HG02870 (cell line): ENCODE measurements at regions not wholly inside any gene's neighbourhood (a gene's known extent, or its start where the extent isn't known, plus 50 kb on each side); places are given as distances from the start of the nearest gene placed in this dataset.
"Not testable (repeated sequence)": the region's sequence is repeated elsewhere in the genome, so short reads cannot be mapped to it uniquely, and the experiment has no call there.

ENCODE experiments used
- ATAC-seq: cut with Tn5 transposase; IDR thresholded peaks from one replicate; pipeline ENCODE4 v1.9.1; 2021; ENCODE audit warnings: mild to moderate bottlenecking, moderate library complexity; ENCODE audit not compliant: unreplicated experiment

DNA sequence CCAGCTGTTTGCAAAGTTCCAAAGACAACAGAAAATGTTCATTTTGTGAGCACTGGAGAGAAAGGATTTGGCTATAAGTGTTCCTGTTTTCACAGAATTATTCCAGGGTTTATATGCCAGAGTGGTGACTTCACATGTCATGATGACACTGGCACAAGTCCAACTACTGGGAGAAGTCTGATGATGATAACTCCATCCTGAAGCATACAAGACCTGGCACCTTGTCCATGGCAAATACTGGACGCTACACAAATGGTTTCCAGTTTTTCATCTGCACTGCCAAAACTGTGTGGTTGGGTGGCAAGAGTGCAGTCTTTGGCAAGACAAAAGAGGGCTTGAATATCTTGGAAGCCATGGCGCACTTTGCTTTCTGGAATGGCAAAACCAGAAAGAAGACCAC is 385.0 kb downstream of the CDH11 start:
- no peak for ATAC-seq

DNA sequence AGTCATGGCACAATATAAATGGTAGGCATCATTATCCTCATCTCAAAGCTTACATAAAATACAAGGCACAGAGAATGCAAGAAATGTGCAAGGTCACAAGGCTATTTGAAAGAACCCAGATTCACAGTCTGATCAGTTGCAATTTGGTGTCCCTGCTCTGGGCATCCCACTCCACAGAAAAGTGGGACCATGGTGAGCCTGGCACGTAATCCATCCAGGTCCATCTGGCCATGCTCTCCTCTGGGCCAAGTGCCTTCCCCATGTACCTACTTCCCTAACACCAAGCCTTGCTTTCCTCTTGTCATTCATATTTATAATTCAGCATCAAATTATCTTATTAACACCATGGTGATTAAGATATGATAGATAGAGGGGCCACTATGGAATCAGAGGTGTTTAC is 390.0 kb downstream of the CDH11 start:
- no peak for ATAC-seq

DNA sequence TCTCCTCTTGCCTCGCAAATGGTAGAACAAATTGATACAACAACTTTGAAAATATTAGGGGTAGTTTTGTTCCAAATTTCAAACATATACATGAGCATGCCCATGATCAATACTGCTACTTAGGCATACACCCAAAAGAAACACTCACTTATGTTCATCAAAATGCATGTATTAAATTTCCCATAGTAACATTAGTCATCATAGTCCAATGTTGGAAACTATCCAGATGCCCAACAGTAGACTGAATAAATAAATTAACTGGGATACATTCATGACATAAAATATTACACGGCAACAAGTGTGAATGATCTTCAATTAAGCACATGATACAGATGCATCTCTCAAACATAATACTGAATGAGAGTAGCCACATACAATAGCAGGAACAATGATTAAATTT is 391.6 kb downstream of the CDH11 start:
- ATAC-seq: no peak

DNA sequence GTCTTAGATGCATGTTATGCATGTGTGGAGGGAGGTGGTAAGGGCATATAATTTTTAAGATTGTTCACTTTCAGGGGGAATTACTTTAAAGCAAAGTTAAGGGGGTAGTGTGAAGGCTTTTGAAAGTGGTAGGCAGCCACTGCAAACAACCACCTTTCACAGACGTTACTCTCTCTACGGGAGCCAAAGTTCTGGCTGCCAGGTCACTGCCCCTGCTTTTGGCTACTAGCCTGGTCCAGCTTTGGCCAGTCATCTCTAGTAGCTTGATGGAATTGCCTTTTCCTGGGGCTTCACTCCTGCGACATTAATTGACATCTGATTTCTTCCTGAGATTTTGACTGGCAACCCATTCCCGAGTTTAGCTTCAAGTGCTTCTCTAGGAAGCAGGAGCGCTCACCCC is 397.5 kb downstream of the CDH11 start:
- no peak for ATAC-seq

DNA sequence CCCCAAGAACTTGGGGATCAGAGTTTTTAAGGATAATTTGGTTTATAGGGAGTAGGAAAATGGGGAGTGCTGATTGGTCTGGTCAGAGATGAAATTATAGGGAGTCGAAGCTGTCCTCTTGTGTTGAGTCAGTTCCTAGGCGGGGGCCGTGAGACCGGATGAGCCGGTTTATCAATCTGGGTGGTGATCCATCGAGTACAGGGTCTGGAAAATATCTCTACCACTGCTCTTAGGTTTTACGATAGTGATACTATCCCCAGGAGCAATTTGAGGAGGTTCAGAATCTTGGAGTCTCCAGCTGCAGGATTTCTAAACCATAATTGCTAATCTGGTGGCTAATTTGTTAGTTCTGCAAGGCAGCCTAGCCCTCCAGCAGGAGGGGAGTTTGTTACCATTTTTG is 403.4 kb downstream of the CDH11 start:
- ATAC-seq: no peak

DNA sequence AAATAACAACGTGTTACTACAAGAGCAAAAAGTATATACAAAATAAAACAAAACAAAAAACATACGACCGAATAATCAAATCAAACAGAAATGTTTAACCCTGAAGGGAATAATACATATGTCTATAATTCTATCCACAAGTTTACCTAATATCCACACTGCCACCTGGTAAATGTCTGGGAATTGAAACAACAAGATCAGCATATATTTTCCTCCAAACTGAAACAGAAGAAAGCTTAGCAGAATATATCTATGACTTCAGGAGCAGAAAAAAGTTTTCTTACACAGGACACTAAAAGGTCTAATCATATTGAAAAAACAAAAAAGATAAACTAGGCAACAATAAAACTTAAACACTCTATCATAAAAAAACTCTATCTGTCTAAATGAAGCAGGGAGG is 404.0 kb downstream of the CDH11 start:
- ATAC-seq: no peak

DNA sequence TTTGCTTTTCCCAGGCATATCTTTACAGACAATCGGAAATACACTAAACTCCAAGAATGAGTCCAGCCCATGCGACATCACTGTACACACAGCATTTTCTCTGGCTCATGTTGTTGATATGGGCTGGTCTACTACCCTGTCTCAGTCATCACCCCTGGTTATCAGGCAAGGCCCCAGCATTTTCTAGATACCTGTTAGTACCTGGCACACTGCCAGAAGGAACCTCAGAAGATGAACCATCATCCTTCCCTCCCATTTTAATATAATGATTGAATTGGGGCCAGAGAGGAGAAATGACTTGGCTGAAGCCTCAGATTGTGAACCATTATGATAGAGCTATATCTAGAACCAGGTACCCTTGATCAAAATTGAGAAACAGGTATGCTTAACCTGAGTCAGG is 406.2 kb downstream of the CDH11 start:
- ATAC-seq: no peak

DNA sequence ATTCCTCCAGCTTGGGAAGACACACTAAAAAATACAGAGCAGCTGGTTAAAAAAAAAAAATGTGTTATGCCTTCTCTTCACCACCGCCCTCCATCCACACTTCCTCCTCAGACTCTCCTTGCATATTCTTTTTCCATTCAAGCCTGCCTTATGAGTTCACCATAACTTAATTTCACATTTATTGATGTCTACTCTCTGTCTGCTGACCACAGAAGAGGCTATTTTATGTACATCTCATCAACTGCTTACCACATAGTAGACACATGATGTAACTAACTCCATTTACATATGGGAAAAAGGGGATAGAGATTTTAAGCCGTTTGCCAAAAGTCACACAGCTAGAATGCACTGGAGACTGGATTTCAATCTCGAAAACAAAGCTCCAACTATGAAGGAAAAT is 409.8 kb downstream of the CDH11 start:
- no peak for ATAC-seq

DNA sequence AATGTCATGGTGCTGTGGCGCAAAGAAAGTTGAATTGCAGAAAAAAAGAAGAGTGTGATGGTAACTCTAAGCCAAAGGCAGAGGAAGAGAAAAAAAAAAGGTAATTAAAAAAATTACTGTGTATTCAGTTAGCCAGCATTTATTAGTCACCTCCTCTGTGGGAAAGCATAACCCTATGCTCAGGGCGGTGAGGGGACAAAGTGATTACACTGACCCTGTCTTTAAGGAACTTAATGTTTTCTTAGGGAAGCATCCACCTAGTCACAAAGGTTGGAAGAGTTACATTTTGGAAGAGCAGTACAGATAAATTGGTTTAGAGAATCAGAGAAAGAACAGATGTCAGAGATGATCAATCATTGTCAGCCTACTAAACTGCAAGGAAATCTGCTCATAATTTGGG is 410.3 kb downstream of the CDH11 start:
- ATAC-seq: no peak

DNA sequence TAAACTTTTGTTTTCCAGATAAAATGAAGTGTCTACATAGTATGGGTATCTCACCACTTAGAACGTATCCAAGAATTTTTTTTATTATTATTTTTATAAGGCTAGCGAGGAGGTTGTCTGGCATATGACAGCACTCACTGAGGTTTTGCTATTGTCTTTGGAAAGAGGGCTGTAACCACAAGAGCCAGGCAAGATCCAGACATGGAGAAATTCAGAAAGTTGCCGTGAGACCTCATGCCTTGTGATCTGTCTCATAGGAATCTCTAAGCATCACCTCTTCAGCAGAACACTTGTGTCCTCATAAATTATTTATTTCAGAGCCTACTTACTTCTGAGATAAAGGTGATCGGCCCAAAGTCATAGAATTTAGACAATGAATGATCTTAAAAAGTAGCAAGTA is 410.8 kb downstream of the CDH11 start:
- ATAC-seq: no peak

DNA sequence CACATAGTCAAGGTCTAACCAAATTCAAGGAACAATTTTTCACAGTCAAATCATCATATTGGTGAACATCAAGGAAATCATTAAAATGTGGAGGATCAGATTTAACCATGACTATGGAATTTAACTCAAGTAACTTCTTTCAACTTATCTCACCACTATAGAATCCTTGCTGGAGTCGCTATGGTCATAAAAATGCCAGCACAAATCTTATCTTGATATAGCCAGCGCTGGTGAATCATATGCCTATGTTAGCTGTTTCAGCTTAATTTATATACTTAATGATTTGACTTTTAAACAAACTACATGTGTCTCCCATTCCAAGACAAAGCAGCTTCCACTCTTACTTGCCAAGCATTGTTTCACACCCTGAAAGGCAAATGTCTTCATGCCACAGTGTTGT is 416.4 kb downstream of the CDH11 start:
- no peak for ATAC-seq

DNA sequence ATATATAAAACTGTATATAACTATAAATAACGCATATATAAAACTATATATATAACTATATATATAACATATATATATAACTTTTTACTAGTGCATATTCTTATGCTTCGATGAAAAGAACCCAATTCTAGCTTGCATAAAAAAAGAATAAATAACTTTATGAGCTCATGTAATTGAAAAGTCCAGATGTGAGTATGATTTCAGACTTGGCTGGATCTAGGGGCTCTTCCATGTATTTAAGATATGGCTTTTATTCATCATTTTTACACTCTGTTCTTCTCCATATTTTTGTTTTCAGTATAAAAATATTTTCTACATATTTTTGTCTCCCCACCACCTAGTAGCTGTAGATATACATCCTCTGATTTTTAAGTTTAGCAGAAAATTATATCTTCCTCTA is 417.5 kb downstream of the CDH11 start:
- no peak for ATAC-seq

DNA sequence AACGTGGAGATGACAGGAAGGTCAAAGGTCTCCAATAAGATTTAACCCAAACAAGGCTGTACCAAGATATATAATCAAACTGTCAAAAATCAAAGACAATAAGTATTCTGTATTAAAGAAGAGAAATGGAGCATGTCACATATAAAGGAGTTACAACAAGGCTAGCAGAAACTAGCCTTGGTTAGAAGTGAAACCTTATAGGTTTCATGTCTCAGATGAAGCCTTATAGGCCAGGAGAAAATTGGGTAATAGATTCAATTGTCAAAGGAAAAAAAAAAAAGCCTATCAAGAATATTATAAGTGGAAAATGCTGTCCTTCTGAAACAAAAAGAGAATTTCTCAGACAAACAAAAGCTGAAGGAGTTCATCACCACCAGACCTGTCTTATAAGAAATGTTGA is 419.4 kb downstream of the CDH11 start:
- no peak for ATAC-seq

DNA sequence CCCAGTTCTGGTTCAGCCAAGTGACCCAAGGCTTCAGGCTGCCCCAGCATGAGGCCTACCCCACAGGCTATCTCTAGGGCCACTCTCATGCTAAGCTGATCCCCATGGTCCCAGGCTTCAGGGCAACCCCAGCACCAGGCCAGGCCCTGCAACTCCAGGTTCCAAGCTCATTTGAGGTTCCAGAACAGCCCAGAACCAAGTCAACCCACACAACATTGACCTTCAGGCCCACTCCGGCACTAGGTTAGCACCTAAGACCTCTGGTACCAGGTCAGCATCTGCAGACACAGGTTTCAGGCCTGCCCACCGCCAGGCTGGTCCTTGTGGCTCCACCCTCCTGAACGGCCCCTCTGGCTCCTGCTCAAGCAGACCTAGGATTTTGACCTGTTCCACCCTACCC is 421.2 kb downstream of the CDH11 start:
- no peak for ATAC-seq

DNA sequence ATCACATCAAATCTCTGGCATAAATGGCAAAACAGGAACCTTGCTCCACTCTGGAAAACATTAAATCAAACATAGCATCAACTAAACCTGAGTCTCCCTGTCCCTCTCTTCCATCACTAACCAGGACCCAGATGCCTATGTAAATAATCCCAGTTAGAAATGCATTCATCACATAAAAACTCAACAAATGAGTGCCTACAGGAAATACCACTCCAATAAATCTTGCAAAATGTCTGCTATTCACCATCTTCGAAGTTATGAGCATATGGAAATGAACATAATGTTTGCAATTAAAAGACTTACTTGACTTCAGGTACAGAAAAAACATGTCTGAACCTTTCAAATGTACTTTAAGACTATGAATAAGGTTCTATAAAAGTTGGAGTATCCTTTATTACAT is 425.0 kb downstream of the CDH11 start:
- no peak for ATAC-seq

DNA sequence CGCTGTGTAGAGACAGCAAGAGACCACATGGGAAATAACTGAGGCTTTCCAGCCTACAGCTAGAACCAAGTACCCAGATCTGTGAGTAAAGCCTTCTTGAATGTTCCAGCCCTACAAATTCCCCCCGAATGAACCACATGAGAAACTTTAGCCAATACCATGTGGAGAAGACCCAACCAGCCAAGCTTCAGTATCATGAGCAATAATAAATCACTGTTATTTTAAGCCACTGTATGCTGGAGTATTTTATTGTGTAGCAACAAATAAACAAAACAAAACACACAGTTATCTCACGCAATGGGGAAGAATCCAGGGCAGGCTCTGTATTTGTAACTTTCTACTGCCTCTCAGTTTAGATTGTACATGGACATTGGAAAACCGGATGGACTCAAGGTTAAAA is 426.2 kb downstream of the CDH11 start:
- no peak for ATAC-seq

DNA sequence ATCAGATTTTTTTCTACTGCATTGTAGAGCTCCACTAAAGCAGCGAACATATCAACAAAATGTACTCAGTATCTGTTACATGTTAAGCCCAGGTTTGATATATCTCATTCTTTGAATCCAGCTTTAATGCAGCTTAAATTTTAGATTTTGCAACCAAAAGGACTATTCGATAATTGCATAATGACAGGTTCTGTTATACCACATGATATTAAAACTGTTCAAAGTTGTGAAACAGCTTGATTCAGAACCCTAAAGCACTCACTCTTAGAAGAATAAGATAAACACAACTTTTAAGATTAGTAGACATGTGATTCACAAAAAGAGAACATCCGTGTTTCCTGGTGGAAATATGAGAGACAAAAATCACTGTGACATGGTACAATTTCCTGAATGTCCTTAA is 427.9 kb downstream of the CDH11 start:
- ATAC-seq: no peak

DNA sequence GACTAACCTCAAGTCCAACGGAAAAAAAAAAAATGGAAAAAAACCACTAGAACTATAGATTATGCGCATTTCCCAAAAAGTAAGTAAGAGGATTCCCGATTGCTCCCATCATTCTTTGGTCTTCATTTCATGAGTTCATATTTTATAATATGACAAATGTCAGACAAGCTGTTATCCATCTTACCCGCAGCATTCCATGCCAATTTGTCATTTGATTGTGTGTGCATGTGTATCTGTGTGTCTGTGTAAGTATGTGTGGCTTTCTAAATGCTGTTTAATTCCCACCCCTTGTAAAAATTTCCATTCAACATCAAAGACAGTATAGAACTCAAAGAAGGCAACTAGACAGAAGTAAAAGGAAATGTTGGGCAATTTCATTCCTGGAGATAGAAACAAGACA is 434.1 kb downstream of the CDH11 start:
- ATAC-seq: no peak

DNA sequence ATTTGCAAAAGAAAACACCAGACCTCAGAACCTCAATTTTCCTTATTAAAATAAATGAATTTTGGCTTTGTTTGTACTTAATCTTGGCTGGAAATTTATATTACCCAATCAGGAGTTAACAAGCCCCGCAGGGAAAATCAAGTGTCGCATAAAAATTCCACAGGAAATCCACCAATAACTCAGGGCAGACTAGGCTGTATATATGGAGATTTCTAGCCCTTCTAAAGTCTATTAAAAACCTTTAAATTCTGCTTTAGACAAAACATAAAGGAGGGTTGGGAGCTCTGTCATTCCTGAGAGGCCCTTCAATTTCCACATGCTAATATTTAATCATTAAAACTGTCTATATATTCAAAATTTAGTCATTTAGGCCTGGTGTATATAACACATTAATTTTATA is 434.7 kb downstream of the CDH11 start:
- no peak for ATAC-seq

DNA sequence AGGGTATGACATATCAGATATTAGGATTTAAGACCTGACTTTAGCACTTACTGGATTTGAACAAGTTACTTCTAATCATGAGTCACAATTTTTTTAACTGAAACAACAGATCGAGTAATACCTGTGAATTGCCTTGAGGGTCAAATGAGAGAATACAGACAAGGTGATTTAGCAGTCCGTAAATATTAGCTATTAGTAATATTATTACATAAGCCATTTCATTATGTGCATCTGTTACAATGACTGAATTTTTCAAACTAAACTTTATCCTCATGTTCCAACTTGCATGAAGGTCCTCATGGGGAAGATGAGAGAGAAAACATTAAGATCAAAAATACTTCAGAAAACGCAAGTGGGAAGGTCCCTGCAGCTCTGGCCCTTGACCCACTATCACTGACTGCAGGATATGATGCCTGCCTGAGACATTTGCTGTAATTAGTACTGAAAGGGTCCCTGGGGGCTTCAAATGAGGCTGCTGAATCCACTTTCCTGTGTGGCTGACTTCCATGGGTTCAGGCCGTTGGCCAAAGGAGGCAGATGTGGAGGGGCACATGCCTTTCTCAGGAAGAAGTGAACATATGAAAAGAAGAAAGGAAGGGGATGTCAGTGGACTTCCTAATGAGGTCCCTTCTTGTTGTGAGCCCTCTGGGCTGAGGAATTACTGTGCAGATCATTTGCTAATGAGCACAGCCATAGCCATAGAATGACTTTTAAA is 441.7 kb downstream of the CDH11 start:
- ATAC-seq: no peak

DNA sequence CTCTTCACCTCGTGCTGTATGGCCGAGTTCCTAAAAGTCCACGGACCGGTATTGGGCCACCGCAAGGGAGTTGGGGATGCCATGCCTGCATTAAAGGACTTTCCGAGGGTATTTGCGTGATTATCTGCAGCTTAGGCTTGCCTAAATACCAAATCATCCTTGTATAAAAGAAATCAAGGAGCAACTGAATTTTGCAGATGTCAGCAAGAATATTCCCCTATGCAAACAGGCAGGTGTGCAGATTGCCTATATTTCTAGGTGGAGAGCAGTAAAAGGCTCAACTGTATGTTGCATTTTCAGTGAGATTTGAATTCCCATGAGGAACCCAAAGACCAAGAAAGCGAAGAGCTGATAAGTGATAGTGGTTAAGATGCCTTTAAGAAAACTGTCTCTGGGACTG is 452.3 kb downstream of the CDH11 start:
- ATAC-seq: no peak

DNA sequence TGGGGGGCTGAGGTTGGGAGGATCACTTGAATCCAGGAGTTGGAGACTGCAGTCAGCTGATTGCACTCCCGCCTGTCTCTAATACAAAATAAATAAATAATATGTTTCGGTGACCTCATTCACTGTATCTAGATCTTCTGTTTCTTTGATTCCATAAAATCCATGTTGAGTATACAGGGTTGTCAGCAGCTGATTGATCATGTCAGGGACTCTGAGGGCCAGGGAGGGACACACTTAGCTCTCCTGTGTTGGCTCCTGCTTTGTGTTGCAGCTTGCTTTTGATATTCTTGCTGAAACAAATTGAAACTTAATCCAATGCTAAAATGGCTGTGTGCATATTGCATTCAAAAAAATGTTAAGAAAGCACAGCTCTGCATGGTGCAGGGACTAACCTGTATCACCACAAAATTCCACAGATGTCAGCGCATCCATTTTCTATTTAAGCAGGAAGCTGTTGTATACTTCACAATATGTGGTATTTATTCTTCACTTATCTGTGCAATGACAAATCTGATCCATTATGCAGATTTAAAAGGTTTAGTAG is 454.5 kb downstream of the CDH11 start:
- ATAC-seq: no peak

DNA sequence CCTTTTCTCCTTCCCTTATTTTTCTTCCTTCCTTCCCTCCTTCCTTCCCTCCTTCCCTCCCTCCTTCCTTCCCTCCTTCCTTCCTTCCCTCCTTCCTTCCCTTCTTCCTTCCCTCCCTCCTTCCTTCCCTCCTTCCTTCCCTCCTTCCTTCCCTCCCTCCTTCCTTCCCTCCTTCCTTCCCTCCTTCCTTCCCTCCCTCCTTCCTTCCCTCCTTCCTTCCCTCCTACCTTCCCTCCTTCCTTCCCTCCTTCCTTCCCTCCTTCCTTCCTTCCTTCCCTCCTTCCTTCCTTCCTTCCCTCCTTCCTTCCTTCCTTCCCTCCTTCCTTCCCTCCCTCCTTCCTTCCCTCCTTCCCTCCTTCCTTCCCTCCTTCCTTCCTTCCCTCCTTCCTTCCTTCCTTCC is 459.6 kb downstream of the CDH11 start:
- ATAC-seq: not testable (repeated sequence)
